MM.1S (cell line): ENCODE measurements at regions not wholly inside any gene's neighbourhood (a gene's known extent, or its start where the extent isn't known, plus 50 kb on each side); places are given as distances from the start of the nearest gene placed in this dataset.

ENCODE experiments used
- DNase-seq: peaks from one replicate; pipeline ENCODE4 v3.0.0-alpha.2; 2015
- H2AFZ ChIP-seq: fragments of 300-600 bp; sonication (generic); 2 replicates; pipeline ENCODE4 v1.6.0; 2016; ENCODE audit warnings: antibody characterized with exemption, low read length
- H3F3A ChIP-seq: fragments of 300-600 bp; sonication (generic); 2 replicates; pipeline ENCODE4 v1.6.1; 2016; ENCODE audit warnings: mild to moderate bottlenecking, antibody characterized with exemption, low read length, moderate library complexity, mixed read lengths; ENCODE audit not compliant: insufficient read depth
- H3K27ac ChIP-seq: fragments of 300-600 bp; sonication (generic); 2 replicates; pipeline ENCODE4 v1.5.1; 2016; ENCODE audit warnings: mild to moderate bottlenecking, low read length
- H3K27me3 ChIP-seq: fragments of 300-600 bp; sonication (generic); replicated peaks from 2 replicates; pipeline ENCODE4 v1.6.0; 2016; ENCODE audit warnings: low read length; ENCODE audit not compliant: insufficient read depth
- H3K36me3 ChIP-seq: fragments of 300-600 bp; sonication (generic); replicated peaks from 2 replicates; pipeline ENCODE4 v1.6.1; 2016; ENCODE audit warnings: mild to moderate bottlenecking, low read length, mixed read lengths; ENCODE audit not compliant: insufficient read depth
- H3K4me1 ChIP-seq: fragments of 300-600 bp; sonication (generic); 2 replicates; pipeline ENCODE4 v1.6.1; 2016; ENCODE audit warnings: low read length, mixed read lengths
- H3K4me2 ChIP-seq: fragments of 300-600 bp; sonication (generic); 2 replicates; pipeline ENCODE4 v1.6.0; 2016; ENCODE audit warnings: low read depth, low read length
- H3K4me3 ChIP-seq: fragments of 300-600 bp; sonication (generic); 2 replicates; pipeline ENCODE4 v1.5.1; 2016; ENCODE audit warnings: low read length, mixed read lengths
- H3K79me2 ChIP-seq: fragments of 300-600 bp; sonication (generic); 2 replicates; pipeline ENCODE4 v1.6.1; 2016; ENCODE audit warnings: mixed run types, low read length, mixed read lengths
- H3K9ac ChIP-seq: fragments of 300-600 bp; sonication (generic); 2 replicates; pipeline ENCODE4 v1.6.1; 2016; ENCODE audit warnings: low read length, mixed read lengths
- H3K9me2 ChIP-seq: fragments of 300-600 bp; sonication (generic); replicated peaks from 2 replicates; pipeline ENCODE4 v1.6.1; 2016; ENCODE audit warnings: mild to moderate bottlenecking, low read length, mixed read lengths; ENCODE audit not compliant: insufficient read depth
- H3K9me3 ChIP-seq: fragments of 300-600 bp; sonication (generic); replicated peaks from 2 replicates; pipeline ENCODE4 v1.6.1; 2016; ENCODE audit warnings: mild to moderate bottlenecking, low read length, mixed read lengths; ENCODE audit not compliant: insufficient read depth
- H4K20me1 ChIP-seq: fragments of 300-600 bp; sonication (generic); 2 replicates; pipeline ENCODE4 v1.6.1; 2016; ENCODE audit warnings: mild to moderate bottlenecking, low read length, moderate library complexity, mixed read lengths; ENCODE audit not compliant: insufficient read depth
- EZH2 ChIP-seq: fragments of 300-600 bp; sonication (generic); optimal IDR thresholded peaks from 2 replicates; pipeline ENCODE3; 2017; ENCODE audit warnings: low read depth, mild to moderate bottlenecking, antibody characterized with exemption, low read length, mixed read lengths
- EZH2phosphoT487 ChIP-seq: fragments of 300-600 bp; sonication (generic); IDR thresholded peaks from 2 replicates; pipeline ENCODE4 v1.6.1; 2018; ENCODE audit warnings: antibody characterized with exemption, low read length
- TF ChIP-seq, protein P1 (sequence below): fragments of 300-600 bp; sonication (generic); IDR thresholded peaks from 2 replicates; pipeline ENCODE4 v1.5.1; 2016; ENCODE audit warnings: antibody characterized with exemption, low read length, mixed read lengths

GRCh38 chrX:119996600-119997524, 53.3 kb upstream of the NKAP start:
- TF ChIP-seq, protein P1, sequence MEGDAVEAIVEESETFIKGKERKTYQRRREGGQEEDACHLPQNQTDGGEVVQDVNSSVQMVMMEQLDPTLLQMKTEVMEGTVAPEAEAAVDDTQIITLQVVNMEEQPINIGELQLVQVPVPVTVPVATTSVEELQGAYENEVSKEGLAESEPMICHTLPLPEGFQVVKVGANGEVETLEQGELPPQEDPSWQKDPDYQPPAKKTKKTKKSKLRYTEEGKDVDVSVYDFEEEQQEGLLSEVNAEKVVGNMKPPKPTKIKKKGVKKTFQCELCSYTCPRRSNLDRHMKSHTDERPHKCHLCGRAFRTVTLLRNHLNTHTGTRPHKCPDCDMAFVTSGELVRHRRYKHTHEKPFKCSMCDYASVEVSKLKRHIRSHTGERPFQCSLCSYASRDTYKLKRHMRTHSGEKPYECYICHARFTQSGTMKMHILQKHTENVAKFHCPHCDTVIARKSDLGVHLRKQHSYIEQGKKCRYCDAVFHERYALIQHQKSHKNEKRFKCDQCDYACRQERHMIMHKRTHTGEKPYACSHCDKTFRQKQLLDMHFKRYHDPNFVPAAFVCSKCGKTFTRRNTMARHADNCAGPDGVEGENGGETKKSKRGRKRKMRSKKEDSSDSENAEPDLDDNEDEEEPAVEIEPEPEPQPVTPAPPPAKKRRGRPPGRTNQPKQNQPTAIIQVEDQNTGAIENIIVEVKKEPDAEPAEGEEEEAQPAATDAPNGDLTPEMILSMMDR = no peak
- TF ChIP-seq EZH2phosphoT487 (no peak), EZH2 (no peak)
- Histone ChIP-seq H3K79me2 (no peaks in the 10 kb centered on the region), H3K9me2 (no peaks in the 10 kb centered on the region), H3K36me3 (no peaks in the 10 kb centered on the region), H4K20me1 (no peaks in the 10 kb centered on the region), H3K4me3 (peak overlapping the region; percentile 32; the same call in 1 of the 2 replicates), H2AFZ (no peak overlapping the region), H3K9me3 (no peaks in the 10 kb centered on the region), H3K9ac (no peak overlapping the region), H3F3A (peaks cover 20% of the 10 kb centered on the region), H3K4me2 (peak overlapping the region; percentile 71), H3K27me3 (no peaks in the 10 kb centered on the region), H3K27ac (peak overlapping the region; percentile 69; the same call in 1 of the 2 replicates), H3K4me1 (peaks cover 16% of the 10 kb centered on the region)
- no peak for DNase-seq

- Histone ChIP-seq H3K27ac (no peak overlapping the region), H4K20me1 (no peaks in the 10 kb centered on the region), H2AFZ (no peak overlapping the region), H3K27me3 (no peaks in the 10 kb centered on the region), H3F3A (peaks cover 20% of the 10 kb centered on the region), H3K4me3 (no peak overlapping the region), H3K9me2 (no peaks in the 10 kb centered on the region), H3K9me3 (no peaks in the 10 kb centered on the region), H3K4me1 (peaks cover 20% of the 10 kb centered on the region), H3K79me2 (no peaks in the 10 kb centered on the region), H3K4me2 (no peak overlapping the region), H3K9ac (no peak overlapping the region), H3K36me3 (no peaks in the 10 kb centered on the region)
- TF ChIP-seq, protein P1 = no peak
- TF ChIP-seq EZH2phosphoT487 (no peak), EZH2 (no peak)
- DNase-seq = no peak
These were observed 52.5 kb upstream of the NKAP start for GRCh38 chrX:119996069-119996468.
